NCI-H774 (cell line): ENCODE measurements at regions not wholly inside any gene's neighbourhood (a gene's known extent, or its start where the extent isn't known, plus 50 kb on each side); places are given as distances from the start of the nearest gene placed in this dataset.

Source experiments
- DNase-seq: peaks from one replicate; lab custom pipeline; 2025; lab: John Stamatoyannopoulos, UW

DNA sequence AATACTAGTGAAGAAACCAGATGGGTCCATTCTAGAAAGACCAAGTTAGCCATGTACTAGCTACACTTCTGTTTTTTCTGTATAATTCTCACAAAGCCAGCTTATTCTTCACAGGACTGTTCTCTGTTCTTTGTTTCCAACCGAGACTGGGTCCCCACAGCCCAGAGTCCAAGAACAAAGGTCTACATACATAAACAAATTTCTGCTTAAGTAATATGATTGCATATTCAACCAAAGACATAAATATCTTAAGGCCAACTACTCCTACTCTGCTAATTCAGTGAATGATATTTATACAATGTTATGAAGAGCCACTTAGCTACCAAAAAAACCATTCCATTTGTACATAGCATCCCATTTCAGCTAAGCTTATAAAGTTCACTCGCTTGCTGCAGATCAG lies 299.8 kb upstream of the CCDC54 start:
- DNase-seq: no peak

DNA sequence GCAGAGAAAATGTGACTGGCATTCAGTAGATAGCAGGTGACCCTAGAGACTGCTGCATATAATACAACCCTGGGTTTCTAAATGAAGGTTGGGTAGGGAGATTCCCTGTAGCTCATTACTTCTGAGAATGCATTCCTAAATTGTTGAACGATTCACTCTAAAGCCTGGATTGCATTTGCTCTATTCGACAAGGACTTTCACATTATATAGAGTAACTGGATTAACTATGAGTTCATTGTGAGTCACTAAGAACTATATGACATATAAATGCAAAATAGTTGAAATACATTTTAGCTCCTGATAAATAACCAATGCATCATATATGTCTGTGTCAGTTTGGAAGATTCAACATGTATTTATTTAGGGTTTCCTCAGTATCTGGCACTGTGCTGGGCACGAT lies 294.7 kb upstream of the CCDC54 start:
- DNase-seq: no peak

DNA sequence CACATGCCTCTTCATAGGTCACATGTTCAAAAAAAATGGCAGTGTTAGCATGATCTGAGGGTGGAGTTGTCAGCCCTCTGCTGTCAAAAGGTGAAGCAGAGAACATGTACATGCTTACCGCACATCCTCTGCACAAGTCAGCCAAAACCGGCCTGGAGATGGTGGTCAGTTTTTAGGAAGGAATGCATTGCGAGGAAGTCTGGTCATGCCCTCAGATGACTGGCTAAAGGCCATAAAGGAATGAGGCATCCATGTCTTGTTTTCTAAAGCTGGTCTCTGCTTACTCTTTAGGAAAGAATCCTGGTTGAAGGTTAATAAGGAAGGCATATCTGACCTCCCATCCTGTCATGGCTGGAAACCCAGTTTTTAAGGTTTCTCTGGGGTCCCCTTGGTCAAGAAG lies 292.0 kb upstream of the CCDC54 start:
- no peak for DNase-seq

DNA sequence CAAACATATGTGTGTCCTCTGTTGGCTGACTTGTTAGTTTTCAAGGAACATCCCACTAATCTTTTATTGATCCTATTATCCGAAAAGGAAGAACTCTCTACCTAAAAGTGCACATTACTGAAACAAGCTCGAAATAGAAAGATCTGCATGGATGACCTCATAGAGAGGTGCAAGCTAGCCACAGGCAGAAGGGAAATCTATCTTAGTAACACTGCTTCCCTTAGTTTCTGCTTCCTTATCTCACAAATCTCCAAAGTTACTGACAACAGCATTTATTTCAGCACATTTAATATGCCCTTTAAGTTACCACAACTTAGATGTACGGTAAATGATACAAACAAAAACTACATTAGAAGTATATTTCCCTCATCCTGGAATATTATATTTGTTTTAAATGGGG lies 285.1 kb upstream of the CCDC54 start:
- no peak for DNase-seq

DNA sequence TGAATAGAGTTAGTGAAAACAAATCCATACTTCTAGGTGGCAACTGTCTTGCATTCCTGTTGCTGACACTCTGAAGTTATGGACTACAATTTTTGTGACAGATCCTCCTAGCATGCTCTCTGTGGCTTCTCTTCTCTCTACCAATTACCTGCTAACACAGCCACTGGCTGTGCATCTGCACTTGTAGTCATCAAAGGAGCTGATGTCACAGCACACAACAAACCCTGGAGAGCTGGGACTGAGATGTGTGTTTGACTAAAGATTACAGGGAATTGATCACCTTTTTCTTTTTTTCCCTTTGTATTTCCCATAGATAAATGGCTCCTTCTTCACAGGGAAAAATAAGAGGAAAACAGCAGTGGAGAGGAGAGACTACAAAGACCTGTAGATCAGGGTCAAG lies 278.4 kb upstream of the CCDC54 start:
- DNase-seq: no peak

DNA sequence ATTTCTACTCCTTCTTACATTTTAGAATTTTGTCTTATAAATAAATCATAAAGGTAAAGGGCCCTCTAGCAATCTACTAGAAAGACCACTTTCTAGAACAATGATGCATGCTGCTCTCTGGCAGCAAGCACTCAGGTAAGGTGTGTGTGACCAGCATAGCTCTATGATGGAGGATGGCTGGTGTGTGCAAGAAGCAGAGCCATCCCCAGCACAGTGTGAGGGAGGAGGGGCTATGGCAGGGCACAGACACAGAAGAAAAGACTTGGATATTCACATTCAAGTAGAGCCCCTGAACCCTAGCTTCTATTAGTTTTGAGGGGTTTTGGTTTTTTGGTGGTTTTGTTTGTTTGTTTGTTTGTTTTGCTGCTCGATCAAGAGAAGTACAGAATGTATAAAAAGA lies 277.1 kb upstream of the CCDC54 start:
- DNase-seq: no peak

DNA sequence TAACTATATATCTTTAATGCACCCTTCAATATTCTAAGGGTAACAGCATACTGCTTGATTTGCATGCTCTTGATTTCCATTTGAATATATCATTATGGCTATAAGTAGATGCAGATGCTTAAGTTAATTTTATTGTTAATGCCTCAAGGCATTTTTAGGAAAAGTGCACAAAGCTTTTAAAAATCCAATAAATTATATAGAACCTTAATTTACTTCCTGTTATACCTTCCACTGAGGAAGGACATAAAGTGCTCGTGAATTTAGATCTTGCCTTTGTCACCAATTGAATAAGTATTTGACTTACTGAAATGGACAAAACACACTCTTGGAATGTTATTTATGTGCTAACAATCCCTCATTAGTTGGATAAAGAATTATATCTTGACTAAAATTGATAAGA lies 276.7 kb upstream of the CCDC54 start:
- DNase-seq: no peak

DNA sequence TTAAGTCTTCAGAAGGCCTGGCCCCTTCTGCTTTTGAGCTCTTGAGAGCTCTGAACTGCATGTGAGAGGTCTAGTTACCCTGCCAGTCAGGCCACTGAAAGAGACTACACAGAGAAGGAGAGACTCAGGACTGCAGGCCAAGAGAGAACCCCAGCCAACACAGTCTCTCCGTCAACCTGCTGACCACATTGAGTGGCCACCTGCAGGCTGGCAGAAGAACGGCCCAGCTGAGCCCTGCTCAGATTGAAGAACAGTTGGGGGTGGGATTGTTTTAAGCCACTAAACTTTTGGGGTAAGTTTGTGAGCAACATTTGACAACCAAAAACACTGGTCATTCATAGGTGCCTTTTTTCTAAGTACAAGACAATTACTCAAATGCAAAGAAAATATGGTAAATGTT lies 273.5 kb upstream of the CCDC54 start:
- DNase-seq: no peak

DNA sequence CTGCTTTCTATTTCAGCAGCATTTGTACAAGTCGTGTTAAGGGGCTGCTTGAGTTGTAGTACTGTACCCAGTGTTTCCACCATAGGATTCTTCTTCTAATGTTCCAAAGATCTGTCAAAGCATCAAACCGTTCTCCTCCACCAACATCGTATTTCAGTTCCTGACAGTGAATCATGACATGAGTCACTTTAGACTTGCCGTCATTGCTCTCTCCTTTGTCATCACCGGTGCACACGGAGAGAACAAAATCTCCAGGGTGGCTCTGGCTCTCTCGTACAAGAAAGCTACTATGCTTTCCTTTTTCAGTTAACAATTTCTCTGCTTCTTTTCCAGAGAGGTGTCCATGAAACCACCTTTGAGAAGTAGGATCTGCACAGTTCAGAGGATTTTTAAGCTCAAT lies 270.9 kb upstream of the CCDC54 start:
- DNase-seq: no peak

DNA sequence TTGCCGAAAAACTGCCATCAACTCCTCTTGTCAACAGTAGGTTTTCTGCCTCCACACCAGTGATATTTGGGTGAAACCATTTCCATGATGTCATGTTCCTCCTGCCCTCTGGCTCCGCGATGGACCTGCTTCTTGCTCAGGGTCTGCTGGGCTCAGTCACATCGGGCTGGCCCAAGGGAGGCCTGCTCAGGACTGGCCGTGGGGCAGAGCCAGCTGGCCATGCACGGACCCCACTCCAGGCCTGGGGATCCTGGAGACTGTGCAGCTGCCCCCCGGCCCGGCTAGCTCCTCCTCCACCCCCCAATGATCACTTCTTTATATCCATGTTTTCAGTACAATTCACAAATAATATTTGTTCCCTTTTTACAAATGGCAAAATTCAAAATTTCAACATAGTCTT lies 270.3 kb upstream of the CCDC54 start:
- no peak for DNase-seq

DNA sequence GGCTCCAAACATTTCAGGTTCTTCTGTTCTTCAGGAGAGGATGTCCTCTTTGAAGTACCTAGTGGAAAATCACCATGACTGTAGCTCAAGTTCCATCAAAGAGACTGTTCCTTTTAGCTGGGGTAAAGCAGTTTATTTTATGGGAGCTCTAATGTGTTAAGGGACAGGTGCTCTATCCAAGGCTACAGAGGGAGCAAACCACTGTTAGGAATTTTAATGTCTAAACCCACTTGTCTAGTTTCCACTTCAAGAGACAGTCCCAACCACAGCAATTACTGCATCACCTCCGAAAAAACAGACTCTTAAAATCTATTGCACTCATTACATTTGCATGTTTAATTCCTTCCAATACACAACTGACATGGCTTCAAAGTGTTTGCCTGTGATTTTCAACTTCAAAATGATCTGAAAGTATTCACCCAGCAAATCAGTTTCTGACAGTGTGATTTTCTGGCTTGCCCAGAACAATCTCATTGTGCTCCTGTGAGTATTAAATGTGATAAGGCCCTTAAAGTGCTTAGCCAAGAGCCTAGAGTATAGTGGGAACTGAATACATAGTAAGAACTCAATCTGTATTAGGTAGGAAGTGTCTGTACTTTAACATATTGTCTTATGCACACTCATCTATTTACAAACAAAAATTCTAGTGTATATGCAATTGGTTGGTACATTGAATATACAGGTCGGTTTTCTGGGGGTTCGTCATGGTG lies 266.5 kb upstream of the CCDC54 start:
- no peak for DNase-seq

DNA sequence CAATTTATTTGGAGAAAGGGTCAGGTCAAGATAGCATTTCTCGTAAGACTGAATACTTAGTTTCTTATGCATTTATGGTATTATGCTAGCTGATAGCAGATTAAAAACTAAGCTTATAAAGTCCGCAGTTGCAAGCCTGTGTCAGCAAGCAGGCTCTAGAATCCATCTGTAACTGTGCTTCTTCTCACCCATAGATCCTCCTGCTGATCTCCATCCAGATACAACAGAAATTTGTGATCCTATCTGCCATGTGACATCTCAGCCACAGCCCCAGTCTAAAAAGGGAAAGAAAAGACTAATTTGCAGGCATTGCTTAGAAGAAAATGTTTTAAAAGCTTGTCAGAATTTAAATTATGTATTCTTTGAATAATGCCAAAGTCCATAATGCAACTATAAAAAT lies 265.4 kb upstream of the CCDC54 start:
- DNase-seq: no peak

DNA sequence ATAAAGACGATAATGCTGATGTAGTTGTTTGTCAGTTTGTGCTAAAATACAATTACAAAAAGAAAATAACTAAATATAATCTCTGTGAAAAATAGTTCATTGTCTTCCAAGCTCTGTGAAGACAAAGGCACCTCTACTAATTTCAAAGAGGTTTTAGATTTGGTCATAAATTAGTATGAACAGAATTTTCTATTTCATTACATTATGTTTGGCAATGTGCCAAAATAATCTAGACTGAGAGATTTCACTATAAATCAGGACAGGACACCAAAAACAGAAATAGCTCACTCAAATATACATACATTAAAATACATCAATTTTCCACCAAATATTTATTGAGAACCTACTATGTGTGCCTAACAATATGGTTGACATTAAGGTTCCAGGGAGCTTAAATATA lies 264.9 kb upstream of the CCDC54 start:
- no peak for DNase-seq

DNA sequence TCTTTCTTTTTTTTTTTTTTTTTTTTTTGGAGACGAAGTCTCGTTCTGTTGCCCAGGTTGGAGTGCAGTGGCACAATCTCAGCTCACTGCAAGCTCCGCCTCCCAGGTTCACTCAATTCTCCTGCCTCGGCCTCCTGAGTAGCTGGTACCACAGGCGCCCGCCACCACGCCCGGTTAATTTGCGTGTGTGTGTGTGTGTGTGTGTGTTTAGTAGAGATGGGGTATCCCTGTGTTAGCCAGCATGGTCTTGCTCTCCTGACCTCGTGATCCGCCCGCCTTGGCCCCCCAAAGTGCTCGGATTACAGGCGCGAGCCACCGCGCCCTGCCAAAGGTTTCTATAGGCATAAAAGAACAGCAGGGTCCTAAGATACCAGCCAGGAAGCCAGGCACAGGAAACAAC lies 261.0 kb upstream of the CCDC54 start:
- DNase-seq: no peak

DNA sequence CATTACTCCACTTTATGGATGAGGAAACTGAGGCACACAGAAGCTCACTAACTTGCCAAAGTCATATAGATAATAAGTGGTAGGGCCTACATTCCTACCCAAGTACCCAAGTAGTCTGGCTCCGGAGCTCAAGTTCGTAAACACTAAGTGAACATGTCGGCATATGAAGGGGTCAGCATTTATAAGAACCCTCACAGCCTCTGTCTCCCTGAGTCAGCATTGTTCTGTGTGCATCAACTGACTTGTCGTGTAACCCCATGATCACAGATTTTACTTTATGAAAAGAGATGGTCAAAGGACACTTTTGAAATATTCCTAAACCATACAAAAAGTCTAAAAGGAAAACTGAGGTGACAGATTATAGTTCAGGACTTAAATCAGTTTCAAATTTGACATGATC lies 260.1 kb upstream of the CCDC54 start:
- DNase-seq: no peak

DNA sequence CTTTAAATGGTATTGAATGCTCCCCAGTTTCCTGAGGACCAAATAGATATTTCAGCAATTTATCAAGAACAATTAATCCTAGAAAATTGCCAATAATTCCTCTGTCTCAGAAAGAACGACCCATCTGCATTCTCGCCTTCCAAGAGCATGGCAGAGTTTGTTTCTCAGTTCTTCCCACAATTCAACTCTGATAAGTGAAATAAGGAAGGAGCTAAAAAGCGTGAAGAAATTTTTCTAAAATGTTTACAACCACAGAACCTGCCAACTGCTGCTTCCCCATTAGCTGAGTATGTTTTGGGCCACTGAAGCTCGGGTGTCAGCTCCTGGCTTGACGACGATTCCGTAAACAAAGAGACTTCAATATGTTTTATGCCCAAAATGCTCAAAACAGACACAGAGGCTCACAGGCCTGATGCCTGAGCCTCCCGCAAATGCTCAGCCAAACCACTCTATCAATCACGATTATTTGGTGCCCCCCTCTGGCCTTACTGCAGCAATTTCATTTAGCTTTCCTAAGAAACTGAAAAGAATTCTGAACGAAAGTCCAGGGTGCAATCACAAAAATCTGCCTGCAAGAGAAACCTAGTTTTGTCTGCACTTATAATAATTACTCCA lies 259.2 kb upstream of the CCDC54 start:
- DNase-seq: no peak

DNA sequence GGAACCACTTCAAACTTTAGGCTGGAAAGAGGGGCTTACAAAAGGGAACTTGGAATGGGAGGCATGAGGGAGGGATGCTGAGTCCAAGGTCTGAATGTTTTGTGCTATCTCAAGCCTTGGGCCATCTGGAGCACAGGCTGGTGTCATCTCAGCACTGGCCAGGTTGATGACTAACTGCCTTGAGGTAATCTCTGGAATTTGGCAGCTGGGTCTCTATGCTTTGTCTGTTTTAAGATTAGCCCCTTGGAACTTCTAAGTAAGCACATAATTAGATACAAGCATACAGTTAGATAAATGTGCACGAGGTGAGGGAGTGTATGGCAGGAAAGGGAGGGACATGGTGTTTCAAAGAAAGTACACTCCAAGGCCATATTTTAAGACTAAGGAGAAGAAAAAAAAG lies 252.4 kb upstream of the CCDC54 start:
- no peak for DNase-seq

DNA sequence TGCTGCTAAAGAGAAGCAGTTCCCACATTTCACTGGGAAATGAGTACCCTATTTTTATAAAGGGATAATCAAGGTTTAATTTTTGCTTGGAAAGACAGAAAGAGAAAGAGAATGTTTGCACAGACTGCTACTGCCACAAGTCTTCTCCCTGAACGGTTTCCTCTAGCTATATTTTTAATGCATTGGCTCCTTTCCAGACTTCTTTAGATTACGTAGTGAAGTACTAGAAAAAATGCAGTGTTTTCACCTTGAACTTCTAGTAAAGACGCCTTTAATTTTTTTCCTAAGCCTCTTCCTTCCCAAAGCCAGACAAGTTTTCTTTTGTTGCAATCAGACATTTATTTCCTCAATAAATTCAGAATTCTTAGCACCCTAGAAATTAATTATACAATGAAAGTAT lies 248.3 kb upstream of the CCDC54 start:
- DNase-seq: no peak

DNA sequence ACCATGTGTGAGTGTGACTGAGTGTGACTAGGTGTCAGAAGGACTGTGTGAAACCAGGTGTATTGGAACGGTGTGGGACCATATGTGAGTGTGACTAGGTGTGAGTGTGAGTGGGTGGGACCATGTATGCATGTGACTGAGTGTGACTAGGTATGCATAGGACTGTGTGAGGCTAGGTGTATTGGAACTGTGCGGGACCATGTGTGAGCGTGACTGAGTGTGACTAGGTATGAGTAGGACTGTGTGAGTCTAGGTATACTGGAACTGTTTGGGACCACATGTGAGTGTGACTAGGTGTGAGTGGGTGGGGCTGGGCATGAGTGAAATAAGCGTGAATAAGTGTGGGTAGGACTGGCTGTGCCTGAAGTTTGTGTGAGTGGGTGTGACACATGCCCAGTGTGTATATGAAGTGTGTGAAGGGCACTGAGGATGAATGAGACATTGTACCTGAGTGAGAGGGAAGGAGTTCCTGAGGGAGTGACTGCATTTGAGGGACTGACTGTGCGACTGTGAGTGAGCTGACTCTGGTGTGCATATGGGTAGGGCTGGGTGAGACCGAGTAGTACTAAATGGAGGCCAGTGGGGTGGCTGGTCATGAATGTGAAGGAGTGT lies 247.0 kb upstream of the CCDC54 start:
- no peak for DNase-seq

DNA sequence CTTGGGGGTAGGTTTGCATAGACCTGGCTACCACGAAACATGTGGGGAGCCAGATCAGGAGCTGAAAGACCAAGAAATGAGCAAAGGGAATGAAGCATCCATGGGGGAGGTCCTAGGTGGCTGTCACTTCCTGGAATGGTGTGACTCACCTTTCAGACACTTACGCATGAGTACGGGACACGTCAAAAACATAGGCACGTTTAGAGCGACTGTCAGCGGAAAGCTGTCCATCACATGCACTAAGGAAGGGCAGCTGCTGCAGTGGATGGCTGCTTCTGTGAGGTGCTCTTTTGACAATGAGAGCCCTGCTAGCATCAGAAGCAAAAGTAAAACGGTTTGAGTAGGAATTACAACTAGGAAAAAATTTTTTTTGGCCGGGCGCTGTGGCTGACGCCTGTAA lies 244.6 kb upstream of the CCDC54 start:
- DNase-seq: no peak

DNA sequence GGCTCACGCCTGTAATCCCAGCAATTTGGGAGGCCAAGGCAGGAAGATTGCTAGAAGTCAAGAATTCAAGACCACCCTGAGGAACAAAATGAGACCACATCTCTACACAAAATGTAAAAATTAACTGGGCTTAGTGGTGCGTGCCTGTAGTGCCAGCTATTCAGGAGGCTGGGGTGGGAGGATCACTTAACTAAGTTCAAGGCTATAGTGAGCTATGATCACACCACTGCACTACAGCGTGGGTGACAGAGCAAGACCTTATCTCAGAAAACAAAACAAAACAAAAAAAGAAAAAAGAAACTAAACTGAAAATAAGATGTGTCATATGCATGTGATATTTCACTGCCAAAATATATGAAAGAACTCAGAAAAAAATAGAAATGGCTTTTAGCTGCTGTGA lies 243.3 kb upstream of the CCDC54 start:
- no peak for DNase-seq

DNA sequence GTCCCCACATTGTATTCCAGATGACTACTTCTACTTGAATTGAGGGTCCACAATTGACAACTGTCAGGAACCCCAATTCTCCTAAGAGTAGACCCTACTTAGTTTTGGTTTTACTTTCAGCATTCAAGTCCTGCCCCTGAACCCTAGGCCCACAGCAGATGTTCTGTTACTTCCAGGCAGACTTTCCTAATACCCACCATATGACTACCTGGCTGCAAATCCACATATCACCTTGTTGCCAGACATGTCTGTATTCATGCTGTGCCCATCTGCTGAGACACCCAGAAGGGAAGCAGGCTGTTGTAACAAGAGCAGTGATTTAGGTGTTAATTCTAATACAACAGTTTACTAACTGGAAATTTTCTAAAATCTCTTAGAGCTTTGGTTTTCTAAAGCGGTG lies 235.1 kb upstream of the CCDC54 start:
- no peak for DNase-seq

DNA sequence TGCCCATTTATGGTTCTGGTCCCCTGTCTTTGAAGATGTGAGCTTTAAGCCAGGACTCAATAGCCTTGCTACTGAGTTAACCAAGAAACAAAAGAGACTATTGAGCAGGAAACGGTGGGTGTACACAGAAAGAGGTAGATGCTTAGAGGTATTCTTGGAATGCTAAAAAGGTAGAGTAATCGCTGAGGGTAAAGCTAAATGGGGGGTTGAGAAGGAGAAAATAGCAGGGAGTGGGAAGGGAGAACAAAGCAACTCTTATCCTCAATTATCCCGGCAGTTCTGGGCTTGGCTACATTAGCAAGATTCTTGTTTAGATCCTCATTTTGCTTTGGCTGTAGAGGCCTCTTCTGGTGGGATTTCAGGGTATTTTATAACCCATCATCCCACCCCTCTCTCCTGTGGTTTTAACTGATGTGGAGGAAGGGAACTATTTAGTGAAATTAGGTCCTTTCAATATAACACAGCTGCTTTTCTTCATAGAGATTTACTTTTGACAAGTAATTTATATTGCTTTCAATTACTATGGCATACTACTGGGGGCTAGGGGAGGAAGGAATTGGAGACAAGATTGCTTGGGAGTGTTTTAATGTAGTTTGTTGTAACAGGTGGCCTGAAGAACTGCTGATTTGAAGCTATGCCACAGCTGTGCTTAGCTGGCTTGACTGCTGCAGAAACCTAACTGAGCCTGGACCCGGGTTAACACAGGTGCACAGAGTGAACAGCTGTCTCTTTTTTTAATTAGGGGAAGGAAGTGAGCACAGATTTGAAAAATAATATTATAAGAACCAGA lies 234.3 kb upstream of the CCDC54 start:
- no peak for DNase-seq
